ENCODE measurements at regions not wholly inside any gene's neighbourhood (a gene's known extent, or its start where the extent isn't known, plus 50 kb on each side); places are given as distances from the start of the nearest gene placed in this dataset.

DNA sequence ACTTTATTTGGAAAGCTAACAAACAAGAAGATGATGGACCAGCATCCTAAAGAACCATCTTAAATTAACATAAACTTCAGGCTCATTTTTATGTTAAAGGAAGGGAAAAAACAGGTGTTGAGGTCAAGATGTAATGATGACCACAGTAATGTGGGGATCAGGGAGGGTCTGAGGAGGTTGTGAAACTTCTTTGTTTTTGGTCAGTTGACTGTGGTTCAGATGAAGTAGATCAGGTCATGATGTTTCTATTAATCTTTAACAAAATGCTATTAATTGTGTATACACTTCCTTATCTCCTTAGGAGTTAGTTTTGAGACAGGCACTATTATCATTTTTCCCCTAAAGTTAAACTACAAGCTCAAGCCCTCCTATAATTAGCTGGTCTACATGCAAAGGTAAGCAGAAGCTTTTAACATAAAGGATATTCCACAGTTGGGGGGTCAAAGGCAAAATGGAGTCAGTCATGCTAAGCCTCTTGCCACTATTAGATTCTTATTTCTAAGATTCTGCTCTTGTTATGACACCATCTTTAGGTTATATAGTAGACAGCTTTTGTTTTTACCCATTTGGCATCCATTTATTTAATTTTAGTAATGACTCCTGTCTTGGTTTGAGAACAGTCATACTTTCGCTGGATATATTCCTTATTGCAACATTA lies 800.1 kb upstream of the PCDH9 start:
- no peak for DNase-seq (ENCODE audit: low read depth)

DNA sequence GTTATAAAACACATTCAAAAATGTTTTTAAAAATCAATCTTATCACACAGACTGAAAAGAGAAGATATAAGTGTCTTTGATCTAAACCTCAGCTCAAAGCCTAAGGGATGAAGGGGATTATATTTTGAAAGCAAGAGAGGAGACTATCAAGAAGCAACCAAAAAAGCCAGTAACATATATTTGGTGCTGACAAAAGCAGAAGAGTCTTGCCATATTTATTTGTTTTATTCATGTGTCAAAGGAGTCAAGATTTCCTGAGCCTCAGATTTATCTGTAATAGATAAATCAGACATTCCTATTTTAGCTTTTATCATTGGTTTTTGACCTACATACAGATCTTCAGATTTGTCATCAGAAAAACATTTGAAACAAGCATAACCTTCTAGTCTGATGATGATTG lies 798.6 kb upstream of the PCDH9 start:
- no peak for DNase-seq (ENCODE audit: low read depth)

DNA sequence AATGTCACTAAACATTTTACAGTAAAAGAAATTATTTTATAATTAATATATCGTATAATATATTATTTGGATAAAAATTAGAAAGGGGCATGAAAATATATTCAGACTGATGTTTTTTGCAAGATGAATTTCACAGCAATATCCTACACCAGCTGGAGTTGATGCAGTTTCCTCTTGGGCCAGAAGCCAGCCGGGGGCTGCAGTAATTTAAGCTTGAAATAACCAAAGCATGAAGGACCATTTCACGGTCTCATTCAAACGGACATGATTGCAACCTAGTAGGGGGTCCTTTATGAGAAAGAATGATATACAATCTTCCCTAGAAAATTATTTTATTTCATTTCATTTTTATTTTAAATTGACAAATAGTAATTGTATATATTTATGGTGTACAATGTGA lies 797.2 kb upstream of the PCDH9 start:
- DNase-seq (ENCODE audit: low read depth): no peak

DNA sequence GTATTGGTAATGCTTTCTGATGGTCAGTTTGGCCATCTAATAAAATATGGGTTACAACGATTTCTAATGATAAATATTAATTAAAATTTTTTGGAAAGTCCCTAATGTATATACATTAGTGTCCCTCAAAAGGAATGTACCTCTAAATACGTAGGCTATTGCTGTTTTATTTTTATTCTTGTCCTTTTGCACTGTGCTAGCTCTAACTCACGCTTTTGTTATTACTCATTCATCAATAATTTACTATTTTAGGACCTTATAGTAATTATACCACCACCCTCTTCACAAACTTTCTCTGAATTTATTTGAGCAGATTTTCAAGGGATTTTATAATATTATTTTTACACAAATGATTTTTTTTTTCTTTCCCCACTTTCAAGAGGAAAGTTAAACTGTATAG lies 795.9 kb upstream of the PCDH9 start:
- no peak for DNase-seq (ENCODE audit: low read depth)

DNA sequence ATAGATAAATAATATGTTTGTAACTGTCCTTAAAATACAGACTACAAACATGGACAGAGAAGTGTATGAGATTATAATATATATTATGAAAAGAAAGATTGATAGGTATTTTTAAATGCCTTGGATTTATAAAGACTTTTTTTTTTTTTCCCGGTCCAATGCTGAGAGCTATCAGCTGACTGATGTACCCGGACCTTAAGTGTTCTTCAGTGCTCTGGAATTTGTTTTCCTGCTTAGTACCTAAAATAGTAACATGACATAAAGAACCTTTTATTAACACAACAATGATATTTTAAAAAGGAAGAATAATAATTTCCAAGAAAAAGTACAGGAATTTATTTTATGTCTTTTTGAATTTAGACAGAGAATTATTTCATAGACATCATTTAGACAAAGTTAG lies 795.5 kb upstream of the PCDH9 start:
- no peak for DNase-seq (ENCODE audit: low read depth)

DNA sequence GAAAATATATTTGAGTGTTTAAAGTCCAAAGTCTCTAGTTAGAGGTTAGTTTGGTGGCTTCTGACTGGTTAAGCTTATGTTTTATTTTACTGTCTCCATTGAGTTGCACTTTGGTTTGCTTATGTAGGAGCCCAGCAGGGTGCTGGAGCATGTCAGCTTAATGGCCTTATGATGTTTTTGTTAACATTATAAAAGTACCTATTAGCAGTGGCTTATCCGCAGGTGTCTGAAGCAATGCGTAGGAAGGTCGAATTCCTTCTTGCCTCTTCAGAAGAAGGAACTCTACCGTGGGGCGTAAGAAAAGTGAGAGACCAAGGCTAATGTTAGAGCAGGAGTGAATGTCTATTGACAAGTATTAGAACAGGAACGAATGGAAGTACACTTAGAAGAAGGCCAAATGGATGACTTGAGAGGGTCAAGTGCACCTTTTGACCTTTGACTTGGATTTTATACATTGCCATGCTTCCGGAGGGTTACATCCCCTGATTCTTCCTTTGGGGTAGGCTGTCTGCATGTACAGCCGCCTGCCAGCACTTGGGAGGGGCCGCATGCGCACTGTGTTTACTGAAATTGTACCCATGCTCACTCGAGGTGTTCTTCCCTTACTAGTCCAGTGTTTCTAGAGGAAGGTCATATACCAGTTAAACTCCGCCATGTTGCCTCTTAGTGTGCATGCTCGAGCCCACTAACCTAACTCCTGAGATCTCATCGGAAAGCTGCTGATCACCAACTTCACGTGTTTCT lies 793.9 kb upstream of the PCDH9 start:
- no peak for DNase-seq (ENCODE audit: low read depth)

DNA sequence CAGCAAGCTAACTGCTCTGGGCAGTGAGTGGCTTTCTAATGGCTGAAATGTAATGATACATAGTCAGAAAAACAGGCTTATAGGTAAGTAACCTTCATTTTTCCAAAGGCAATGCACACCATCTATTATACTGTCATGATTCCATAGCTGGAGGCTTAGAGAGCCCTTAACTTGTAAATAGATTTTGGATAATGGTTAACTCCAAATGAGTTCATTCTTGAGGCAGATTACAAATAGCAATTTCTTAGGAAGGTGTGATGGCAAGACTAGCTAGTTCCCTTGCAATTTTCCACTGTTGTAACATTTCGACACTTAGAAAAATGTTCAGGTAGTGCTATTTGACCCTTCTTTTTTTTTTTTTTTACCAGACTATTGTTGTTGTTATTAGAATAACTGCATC lies 789.8 kb upstream of the PCDH9 start:
- no peak for DNase-seq (ENCODE audit: low read depth)

DNA sequence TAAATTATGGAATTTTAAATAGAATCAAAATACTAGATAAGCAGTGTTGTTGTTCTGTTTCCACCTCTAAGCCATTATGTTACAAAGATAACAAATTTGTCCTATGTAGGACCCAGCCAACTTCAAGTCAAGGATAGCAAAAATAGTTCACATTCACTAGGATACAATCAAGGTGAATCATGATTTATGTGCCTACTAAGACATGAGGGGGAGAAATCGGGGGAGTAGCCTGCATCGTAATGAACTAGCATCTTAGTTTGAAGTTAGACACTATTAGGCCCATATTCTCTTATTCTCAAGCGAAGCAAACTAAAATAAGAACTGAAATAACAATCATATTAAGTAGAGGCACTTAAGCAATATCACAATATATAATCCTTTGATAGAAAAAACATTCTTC lies 779.4 kb upstream of the PCDH9 start:
- DNase-seq (ENCODE audit: low read depth): no peak

DNA sequence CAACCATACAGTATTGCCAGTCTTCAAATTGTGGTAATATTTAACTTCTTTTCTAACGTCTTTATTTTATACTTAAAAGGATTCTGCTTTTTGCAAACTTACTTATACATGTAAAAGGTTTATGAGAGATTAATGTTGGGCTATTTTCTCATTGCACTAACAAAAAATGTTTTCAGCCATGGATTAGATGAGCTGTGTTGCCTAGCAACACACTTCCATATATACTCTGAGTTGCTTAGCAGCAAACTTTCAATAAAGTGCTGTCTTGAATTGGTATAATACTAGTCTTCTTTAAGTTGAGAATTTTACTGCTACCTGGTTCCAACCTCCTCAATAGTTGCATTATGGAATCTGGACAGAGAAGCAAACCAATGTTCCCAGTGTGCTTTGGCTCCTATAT lies 777.4 kb upstream of the PCDH9 start:
- no peak for DNase-seq (ENCODE audit: low read depth)

DNA sequence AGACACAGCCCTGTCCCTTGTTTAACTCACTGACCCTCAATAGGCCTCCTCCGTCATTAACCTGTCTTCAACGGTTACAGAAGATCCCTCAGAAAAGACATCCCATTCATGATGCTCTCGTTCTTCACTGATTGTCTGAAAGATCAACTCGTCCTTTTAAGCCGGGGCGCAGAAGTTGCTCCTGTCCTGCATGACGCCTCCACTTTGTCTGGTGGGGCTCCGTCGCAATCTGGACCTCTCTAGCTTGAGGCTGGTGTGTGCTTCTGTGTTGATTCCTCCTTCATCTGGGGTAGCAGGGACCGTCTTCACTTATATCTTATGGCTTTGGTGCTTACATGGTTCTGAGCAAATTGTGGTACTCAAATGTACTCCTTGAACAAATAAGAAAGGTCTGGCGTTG lies 766.0 kb upstream of the PCDH9 start:
- no peak for DNase-seq (ENCODE audit: low read depth)

DNA sequence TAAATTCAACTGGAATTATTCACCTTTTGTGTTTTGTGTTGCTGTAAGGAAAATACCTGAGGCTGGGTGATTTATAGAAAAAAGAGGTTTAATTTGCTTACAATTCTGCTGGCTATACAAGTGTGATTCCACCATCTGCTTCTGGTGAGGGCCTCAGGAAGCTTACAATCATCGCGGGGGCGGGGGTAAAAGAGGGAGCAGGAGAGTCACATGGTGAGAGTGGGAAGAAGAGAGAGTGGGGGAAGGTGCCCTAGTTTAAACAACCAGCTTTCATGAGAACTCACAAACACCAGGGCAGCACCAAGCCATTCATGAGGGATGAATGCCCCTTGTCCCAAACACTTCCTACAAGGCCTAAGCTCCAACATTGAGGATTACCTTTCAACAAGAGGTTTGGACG lies 760.7 kb upstream of the PCDH9 start:
- DNase-seq (ENCODE audit: low read depth): no peak

DNA sequence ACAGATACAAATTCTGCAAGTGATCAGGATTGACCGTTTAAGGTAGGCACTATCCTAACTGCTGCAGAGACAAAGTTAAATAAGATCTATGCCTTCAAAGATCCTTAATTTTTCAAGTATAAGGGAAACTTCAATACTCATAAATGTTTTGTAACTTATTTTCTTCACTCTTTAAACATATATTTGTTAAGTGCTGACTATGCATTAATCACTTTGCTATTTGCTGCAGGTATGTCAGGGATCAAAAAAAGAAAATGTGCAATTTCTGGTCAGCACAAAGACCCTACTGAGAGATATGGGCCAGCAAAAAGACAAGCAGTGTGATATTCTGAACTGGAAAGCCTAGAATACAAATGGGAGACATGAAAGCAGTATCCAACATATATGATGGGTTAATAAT lies 756.1 kb upstream of the PCDH9 start:
- no peak for DNase-seq (ENCODE audit: low read depth)

DNA sequence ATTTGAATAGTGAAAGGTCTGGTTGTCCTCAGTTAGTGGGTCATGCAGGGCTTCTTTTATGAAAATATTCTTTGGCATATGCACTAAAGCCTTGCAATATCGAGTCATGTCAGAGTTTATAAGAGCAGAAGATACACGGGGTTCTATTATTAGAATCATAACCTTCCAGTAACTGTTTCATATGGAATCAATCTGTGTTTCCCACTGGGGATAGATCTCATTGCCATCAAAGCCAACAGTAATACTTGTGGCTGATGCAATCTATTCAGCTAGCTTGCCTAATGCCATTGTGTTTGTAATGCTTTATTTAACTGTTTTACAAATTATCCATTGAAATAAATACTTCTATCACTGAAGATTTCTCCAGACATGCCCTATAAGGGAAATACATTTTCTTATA lies 746.9 kb upstream of the PCDH9 start:
- no peak for DNase-seq (ENCODE audit: low read depth)

DNA sequence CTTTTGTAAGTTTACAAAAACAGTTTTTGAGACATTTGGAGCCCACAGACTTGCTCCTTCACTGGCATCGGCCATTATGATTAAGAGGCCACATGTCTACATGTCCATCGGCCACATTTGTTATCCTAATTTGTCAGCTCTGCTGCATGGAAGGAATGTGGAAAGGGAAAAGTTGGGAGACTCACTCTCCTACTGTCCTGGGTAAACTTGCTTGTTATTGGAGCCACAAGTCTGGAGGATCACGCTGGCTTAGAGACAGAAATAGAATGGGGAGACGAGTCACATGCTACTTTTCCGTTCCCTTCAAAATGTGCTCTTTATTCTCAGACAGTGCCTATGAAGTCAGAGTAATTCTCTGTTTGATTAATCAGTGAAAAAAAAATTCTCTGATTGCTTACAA lies 741.2 kb upstream of the PCDH9 start:
- no peak for DNase-seq (ENCODE audit: low read depth)

DNA sequence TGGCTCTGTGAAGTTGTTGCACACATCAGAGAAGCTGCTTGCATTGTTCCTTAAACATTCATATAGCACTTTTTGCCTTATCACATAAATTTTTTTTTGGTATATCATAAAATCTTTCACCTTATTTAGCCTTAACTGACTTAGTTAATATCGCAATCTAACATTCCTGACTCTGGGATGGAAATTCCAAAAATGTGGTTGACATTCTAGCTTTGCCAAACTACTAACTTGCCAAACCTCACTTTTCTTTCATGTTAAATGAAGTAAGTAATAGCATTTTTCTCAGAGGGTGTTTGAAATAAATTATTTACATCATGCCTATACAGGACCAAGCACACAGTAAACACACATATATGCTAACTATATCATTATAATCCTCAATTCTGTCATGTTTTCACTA lies 736.9 kb upstream of the PCDH9 start:
- no peak for DNase-seq (ENCODE audit: low read depth)

DNA sequence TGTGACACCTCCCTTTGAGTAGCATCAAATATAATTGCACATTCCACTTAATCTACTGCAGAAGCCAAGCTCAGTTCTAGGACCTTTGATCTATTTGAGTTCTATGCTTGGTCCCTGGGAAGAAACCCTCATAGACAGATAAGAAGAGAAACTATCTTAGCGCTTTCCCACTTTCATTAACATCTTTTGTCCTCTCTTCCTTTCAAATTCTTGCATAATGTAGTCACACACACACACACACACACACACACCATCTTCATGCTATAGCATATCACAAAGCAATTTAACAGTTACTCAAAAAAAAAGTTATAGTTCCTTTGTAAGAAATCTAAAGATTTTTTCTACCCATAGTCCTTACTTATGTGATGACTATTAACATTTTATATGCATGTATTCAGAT lies 735.9 kb upstream of the PCDH9 start:
- DNase-seq (ENCODE audit: low read depth): no peak

DNA sequence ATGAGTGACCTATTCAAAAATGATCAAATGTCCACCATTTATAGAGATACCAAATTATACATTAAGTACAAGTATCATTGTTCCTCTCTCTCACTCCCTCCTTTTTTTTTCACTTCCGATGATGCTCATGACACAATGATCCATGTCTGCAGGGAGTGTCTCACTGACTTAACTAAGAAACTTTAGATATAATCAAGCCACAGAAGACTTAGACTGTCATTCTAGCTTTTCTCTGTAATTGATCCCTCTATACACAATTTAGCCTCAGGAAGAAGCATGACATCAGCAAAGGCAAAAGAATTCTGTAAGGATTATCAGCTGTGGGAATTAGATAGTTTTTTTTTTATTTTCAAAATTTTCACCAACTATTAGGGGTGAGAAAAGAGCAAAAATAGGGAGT lies 734.9 kb upstream of the PCDH9 start:
- no peak for DNase-seq (ENCODE audit: low read depth)

DNA sequence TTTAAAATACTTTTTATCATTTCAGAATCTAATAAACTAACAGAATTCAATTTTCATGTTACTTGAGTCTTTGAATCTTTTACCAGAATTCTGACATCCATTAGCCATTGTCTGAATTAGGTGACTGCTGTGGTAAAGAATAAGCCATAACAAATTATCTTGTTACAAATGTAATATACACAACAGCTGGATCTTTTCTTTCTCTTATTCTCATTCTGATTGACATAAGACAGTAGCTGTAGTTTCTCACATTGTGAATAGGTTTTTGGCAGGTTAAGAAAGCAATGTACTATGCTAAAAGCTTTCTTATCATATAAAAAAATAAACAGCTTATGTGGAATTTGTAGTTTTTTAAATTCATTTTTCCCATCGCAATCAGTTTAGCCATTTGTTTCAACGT lies 734.0 kb upstream of the PCDH9 start:
- DNase-seq (ENCODE audit: low read depth): no peak

DNA sequence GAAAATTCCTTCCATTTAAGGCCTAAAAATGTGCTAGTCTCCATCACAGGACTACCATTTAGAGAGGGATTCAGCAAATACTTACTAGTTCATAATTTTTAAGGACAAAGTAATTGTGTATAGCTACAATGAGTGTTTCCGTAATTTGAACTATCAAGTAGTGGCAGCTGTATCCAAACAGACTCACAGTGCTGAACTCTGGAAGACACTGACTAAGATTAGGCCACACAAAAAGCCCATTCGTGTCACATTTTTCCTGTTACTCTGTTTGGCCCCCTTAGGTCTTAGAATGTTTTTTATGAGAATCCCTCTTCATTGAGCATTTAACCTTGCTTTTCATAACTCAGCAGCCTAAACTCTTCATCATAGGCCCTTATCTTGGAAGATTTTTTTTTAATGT lies 731.2 kb upstream of the PCDH9 start:
- no peak for DNase-seq (ENCODE audit: low read depth)

DNA sequence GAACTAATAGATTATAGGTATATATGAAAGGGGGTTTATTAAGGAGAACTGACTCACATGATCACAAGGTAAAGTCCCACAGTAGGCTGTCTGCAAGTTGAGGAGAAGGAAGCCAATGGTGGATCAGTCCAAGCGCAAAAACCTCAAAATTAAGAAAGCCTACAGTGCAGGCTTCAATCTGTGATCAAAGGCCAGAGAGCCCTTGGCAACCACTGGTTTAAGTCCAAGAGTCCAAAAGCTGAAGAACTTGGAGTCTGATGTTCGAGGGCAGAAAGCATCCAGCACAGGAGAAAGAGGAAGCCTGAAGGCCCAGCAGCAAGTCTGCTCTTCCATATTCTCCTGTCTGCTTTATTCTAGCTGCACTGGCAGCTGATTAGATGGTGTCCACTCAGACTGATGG lies 721.3 kb upstream of the PCDH9 start:
- DNase-seq (ENCODE audit: low read depth): no peak

DNA sequence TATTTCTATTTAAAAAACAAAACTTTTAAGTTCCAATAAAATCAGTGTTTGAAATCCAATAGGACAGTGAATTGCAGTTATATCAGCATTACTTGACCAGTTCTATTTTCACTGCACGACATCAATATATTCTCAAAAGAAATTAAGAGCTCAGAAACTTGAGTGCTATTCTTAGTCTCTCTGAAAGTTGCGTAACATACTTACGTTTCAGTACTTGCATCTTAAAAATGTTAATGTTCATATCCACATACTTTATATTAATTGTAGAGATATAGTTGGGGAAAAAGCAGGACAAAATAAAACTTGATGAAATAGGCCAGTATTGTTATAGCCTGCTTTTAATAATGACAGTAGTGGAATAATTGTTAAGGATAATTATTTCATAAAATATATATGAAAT lies 720.5 kb upstream of the PCDH9 start:
- DNase-seq (ENCODE audit: low read depth): no peak

DNA sequence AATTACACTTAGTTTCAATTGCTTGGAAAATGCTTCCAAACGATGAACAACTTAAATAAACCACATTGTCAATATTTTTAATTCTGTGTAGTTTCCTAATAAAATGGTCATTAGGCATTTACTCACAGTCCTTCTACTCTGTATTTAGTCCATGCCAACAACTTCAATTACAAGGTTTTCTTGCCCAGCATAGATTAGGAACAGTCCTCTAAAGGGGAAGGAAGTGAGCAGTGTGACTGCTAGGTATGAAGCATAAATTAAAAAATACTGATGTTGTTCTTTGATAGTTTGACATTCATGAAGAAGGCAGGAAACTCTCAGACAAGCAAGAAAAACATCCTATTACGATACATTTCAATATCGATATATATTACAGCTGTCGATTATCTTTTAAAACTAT lies 716.0 kb upstream of the PCDH9 start:
- no peak for DNase-seq (ENCODE audit: low read depth)

DNA sequence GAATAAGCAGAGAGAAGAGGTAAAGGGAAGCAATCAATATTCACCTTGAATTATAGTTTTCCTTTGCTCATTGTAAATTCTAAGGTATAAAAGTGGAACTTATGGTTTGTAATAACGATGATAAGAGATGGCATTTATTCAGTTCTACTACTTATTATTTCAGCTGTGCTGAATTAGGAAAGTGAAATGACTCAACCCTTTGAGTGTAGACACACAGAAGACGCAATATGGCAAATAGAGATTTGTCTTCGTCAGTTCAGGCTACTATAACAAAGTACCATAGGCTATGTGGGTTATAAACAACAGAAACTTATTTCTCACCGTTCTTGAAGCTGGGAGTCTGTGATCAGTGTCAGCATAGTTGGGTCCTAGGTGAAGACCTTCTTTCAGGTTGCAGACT lies 713.0 kb upstream of the PCDH9 start:
- no peak for DNase-seq (ENCODE audit: low read depth)

DNA sequence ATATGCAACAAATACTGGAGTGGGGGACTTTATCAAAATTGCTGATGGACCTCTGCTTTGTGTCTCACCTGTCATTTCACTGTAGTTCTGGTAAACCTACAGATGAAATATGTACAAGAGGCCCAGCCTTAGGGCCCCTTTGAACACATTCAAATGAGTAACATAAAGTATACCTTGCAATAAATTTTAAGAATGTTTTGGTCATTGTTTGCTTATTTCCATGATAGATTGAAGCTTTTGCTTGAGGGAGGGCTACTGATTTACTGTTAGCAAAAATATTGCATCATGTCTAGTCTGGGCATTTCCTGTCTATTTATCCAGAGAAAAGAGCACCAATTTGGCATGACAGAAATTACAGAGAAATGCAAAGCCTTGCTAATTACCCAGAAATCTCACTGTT lies 705.5 kb upstream of the PCDH9 start:
- no peak for DNase-seq (ENCODE audit: low read depth)

Measured in GM04503 (cell line).